ENCODE measurements at regions not wholly inside any gene's neighbourhood (a gene's known extent, or its start where the extent isn't known, plus 50 kb on each side); places are given as distances from the start of the nearest gene placed in this dataset.
"Not testable (repeated sequence)": the region's sequence is repeated elsewhere in the genome, so short reads cannot be mapped to it uniquely, and the experiment has no call there.

DNA sequence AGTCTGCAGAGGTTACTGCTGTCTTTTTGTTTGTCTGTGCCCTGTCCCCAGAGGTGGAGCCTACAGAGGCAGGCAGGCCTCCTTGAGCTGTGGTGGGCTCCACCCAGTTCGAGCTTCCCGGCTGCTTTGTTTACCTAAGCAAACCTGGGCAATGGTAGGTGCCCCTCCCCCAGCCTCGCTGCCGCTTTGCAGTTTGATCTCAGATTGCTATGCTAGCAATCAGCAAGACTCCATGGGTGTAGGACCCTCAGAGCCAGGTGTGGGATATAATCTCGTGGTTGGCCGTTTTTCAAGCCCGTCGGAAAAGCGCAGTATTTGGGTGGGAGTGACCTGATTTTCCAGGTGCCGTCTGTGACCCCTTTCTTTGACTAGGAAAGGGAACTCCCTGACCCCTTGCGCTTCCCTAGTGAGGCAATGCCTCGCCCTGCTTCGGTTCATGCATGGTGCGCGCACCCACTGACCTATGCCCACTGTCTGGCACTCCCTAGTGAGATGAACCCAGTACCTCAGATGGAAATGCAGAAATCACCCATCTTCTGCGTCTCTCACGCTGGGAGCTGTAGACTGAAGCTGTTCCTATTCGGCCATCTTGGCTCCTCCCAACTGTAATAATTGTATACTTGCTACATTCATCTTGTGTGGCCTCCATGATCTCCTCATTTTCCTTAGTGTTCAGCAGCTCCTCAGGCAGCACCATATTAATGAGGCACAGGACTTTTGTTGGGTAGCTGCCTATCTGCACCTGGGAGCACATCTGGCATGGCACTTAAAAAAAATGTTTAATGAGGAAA, 391.4 kb downstream of the BCKDHB start:
- DNase-seq (ENCODE audit: insufficient read length, low spot score); FAIRE-seq: not testable (repeated sequence)

GRCh38 chr6:80489911-80490635, 383.6 kb downstream of the BCKDHB start:
- DNase-seq (ENCODE audit: insufficient read length, low spot score) (no peak), FAIRE-seq (no peak)

DNA sequence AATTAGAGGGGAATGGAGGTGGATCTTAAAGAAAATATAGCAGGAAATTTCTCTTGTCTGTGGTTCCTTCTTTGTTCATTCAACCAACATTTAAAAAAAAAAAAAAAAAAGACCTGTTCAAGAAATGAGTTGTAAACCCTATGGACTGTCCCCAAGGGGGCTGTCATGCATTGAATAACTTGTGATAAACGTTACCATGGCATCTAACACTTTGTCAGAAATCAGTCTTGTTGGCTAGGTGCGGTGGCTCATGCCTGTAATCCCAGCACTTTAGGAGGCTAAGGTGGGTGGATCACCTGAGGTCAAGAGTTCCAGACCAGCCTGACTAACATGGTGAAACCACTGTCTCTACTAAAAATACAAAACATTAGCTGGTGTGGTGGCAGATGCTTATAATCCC, 381.7 kb downstream of the BCKDHB start:
- FAIRE-seq (no peak), DNase-seq (ENCODE audit: insufficient read length, low spot score) (no peak)

- not testable (repeated sequence) for FAIRE-seq; DNase-seq (ENCODE audit: insufficient read length, low spot score)
Measured at GRCh38 chr6:80485494-80485893, 379.0 kb downstream of the BCKDHB start.

DNA sequence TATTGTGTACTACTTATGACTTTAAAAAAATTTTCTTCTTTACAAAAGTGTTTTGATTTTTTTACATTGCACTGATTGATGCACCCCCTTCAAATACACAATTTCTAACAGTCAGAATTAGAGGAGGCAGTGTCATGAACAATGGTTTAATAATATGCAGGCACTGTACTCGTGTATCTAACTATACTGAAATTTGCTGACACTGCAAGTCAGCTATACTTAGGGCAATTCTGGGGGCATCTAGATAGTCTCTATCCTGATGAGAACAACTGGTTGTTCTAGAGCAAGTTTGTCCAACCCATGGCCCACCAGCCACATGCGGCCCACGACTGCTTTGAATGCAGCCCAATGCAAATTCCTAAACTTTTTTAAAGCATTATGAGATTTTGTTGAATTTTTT, 375.6 kb downstream of the BCKDHB start:
- FAIRE-seq (no peak), DNase-seq (ENCODE audit: insufficient read length, low spot score) (no peak)

- FAIRE-seq, result no peak
- DNase-seq (ENCODE audit: insufficient read length, low spot score), result no peak
Measured at GRCh38 chr6:80480421-80481157, 374.1 kb downstream of the BCKDHB start.

DNA sequence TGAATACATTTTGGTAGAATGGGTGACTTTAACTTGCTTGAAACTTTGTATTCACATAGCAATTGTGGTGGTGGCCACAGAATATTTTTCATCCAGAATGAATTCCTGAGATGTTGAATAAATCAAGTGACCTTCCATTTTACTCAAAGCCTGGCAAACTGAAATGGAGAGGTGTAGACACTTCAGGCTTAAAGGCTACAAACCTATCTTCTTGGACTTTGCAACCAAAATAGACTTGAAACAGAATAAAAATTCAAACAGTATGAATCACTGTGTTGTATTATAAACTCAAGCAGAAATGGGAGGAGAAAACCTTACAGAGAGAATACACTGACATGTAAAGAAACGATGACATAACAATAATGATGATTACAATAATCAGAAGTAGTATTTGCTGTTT, 371.6 kb downstream of the BCKDHB start:
- FAIRE-seq (no peak), DNase-seq (ENCODE audit: insufficient read length, low spot score) (no peak)

DNA sequence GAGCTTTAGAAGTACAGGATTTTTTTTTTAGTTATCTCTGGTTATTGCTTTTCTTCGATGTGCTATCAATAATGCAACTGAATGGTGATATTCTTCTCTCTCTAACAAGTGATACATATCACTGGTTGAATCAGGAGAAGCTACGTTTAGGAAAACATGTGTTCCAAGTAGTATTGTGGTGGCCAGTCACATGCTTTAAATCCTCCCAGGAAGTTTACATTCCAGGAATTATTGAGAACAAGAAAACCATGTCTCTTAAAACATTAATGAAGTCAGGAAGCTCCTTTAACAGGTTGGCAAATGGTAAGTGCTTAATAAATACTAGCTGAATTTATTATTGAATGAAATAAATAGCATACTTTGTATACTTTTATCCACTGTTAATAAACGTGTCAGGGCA, 371.1 kb downstream of the BCKDHB start:
- no peak for FAIRE-seq

DNA sequence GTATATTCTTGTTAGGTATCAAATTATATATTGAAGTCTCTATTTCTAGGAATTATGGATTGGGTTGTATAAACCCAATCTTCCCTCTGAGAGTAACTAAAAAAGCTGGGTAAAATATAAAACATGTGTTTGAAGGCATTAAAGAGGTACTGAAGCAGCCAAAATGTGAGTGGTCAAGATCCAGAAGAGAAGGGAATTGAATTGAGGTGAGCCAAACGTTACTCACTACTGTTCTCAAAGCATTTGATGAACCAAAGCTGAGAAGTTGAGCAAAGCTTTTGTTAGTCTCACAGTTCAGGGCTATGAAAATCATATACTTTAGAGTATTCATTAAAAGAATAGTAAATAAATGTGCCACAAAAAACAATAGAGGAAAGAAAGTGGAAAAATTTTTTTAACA, 365.8 kb downstream of the BCKDHB start:
- FAIRE-seq, result no peak
- DNase-seq (ENCODE audit: insufficient read length, low spot score), result no peak

More for the DNA sequence above, 371.1 kb downstream of the BCKDHB start:
- no peak for DNase-seq (ENCODE audit: insufficient read length, low spot score)

DNA sequence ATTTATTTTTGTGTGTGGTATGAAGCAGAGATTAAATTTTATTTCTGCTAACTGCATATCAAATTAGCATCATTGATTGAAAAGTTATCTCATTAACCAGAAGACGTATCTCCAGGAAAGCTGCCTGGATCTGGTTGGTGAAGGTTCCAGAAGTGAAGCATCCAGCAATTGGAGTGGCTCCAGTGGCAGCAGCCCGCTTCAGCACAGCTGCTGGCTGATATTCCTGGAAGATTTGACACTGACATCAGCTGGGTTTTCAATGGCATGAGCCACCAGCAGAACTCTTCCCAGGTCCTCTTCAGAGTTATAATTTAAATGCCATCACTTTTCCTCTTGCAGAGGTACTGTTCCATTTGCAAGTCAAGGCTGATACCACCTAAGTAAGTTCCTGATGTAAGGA, 363.5 kb downstream of the BCKDHB start:
- DNase-seq (ENCODE audit: insufficient read length, low spot score), result no peak
- FAIRE-seq, result no peak

DNA sequence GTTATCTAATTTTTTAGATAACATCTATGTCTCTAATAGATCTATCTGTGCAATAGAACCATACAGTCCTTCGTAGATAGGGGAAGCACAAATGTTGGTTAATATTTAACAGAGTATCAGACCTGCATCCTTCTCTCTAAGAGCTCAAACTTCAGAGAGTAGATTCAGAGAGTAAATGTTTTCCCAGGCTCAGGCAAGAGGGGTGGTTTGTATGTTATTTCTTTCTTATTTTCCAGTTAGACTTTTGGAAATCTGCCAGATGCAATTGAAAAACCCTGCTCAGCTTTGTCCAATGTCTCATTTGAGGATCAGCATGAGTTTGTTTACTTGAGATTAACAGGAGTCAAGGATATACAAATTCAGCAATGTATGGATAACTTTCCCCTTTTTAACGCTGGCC, 361.9 kb downstream of the BCKDHB start:
- DNase-seq (ENCODE audit: insufficient read length, low spot score), result no peak
- FAIRE-seq, result no peak

- no peak for FAIRE-seq
- DNase-seq (ENCODE audit: insufficient read length, low spot score), result no peak
Measured at GRCh38 chr6:80467408-80467807, 360.9 kb downstream of the BCKDHB start.

DNA sequence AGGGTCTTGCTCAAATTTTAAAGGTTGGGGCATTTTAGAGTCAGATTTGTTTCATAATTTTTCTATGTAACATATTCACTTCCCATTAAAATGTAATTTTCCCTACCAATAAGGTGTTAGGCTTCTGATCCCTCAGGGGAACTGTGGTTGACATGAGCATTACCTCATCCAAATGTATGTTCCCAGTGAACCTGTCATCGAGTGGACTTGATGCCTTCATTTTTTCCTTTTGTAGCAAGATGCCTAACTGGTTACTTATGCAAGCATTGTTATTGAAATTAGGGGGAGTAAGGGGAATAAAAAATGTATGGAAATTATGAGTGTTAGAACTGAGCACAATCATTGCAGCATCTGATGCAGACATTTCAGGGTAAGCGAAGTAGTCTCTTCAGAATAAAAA, 360.5 kb downstream of the BCKDHB start:
- DNase-seq (ENCODE audit: insufficient read length, low spot score) (no peak), FAIRE-seq (no peak)

DNA sequence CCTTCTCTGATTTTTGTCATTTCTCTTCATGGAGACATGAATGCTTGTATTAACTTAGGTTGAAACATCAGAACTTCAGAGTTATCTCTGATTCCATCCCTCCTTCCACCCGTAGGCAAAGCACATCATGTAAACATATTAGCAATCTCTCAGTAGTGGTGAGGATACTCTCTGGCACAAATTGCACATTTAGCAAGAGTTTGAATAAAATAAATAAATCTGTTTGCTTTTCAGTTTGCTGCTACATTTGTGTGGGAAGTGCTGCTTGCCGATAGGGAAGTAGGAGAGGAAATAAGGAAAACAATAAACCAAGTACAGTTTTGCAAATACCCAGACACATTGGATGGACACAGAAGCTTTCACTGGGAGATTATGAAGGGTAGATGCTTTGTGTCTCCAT, 359.0 kb downstream of the BCKDHB start:
- FAIRE-seq (no peak), DNase-seq (ENCODE audit: insufficient read length, low spot score) (no peak)

GRCh38 chr6:80464901-80465300, 358.4 kb downstream of the BCKDHB start:
- no peak for FAIRE-seq
- no peak for DNase-seq (ENCODE audit: insufficient read length, low spot score)

GRCh38 chr6:80463197-80463596, 356.7 kb downstream of the BCKDHB start:
- no peak for DNase-seq (ENCODE audit: insufficient read length, low spot score)
- FAIRE-seq, result no peak

- no peak for FAIRE-seq
Measured at GRCh38 chr6:80460257-80460865, 353.9 kb downstream of the BCKDHB start.

DNA sequence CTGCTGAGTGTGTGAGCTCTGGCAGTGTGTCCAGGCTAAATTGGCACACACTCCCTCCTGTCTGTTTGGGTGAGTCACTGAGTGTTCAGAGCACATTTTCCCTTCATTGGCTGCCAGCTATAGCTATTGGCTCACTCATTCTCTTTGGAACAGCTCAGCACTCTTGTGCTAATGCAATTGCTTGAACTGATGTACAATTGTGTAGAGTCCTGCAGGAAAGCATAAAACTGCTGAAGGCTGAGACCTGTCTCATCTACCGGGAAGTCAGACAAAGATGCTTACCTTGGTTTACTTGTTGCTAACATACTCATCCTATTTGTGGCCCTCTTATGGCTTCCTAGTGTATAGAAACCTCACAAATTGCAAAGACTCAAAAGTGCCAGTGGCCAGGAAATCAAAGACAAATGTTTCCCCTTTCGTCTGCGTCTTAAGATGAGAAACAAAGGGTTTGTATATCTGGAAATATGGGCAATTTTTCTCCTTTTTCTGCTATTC, 351.0 kb downstream of the BCKDHB start:
- DNase-seq (ENCODE audit: insufficient read length, low spot score) (no peak), FAIRE-seq (no peak)

More at GRCh38 chr6:80460257-80460865, 353.9 kb downstream of the BCKDHB start:
- no peak for DNase-seq (ENCODE audit: insufficient read length, low spot score)

DNA sequence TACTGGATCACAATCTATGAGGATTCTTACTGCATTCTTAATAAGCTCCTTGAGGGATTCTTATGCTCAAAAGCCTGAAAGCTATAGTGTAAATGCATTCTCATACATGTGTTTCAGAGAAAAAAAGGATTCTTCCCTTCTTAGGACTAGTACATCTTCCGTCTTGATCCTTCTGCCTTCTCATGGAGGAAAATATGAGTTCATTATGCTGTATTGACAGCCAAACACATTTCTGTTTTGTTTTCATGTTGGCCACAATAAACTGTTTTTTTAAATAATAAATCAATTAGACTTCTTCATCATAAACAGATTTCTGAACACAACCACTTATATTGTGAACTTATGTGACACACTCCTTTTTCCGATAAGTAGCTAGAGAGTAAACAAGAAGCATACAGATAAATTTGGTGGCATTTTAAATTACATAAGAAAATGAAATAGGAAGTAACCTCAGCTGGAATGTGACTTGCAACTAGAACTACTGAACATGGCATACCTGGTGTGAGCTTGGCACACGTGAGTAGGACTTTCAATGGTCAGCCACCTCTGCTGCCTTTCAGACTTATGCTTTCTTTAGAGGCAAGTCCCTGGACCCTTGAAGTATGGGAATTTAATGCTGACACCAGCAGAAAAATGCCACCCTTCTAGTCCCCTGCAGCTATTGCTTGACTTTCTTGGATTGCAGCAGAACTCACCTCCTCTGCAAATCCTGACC, 350.4 kb downstream of the BCKDHB start:
- FAIRE-seq, result no peak
- no peak for DNase-seq (ENCODE audit: insufficient read length, low spot score)

DNA sequence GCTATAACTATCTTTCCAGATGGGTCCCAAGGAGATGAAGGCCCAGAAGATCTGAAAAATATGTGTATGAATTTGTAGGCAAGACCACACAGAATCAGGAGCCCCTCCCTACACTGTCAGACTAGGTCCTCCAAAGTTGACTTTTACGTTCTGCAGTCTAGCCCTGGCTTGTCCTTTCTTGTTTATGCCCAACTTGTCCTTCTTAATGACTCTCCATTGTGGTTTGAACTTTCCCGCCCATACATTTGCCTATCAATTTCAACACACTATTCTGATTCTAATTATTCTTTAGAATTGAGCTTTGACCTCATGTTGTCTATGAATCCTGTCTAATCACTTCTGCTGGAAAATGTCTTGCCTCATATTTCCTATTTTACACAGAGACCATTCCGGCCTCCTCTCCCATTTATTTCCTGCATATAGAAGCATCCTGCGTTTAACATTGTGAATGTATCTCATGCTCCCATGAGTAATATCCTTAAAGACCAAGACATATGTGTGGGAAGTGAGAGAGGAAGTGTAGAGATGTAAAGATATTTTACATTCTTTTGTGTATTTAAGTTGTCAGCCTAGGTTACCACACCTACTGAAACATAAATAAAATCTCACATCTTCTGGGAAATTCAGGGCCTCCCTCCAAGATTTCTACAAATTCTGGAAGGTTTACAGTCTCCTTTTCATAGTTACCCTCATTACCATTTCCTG, 348.3 kb downstream of the BCKDHB start:
- FAIRE-seq, result no peak

More for the DNA sequence above, 348.3 kb downstream of the BCKDHB start:
- no peak for DNase-seq (ENCODE audit: insufficient read length, low spot score)
